DND-41 (cell line): ENCODE measurements at regions not wholly inside any gene's neighbourhood (a gene's known extent, or its start where the extent isn't known, plus 50 kb on each side); places are given as distances from the start of the nearest gene placed in this dataset.
A peak's percentile ranks its signal among the peaks of the same experiment; 100 is the strongest.

ENCODE experiments used
- ATAC-seq: fragments of 200-7000 bp; cut with Tn5 transposase; 3 replicates; pipeline ENCODE4 v1.9.1; 2021; ENCODE audit warnings: low read depth; ENCODE audit not compliant: insufficient read depth
- DNase-seq: peaks from one replicate; pipeline ENCODE4 v3.0.0-alpha.2; 2020
- H2AFZ ChIP-seq: 2 replicates; pipeline ENCODE4 v1.6.0; 2012; ENCODE audit warnings: low read depth, low read length
- H3K27ac ChIP-seq: 2 replicates; pipeline ENCODE4 v1.5.1; 2012; ENCODE audit warnings: low read length, inconsistent platforms
- H3K27me3 ChIP-seq: fragments of 200-600 bp; sonication (generic); 2 replicates; pipeline ENCODE4 v1.6.0; 2012; ENCODE audit warnings: low read length, mild to moderate bottlenecking, inconsistent platforms; ENCODE audit not compliant: insufficient read depth, poor library complexity
- H3K36me3 ChIP-seq: 2 replicates; pipeline ENCODE4 v1.5.1; 2012; ENCODE audit warnings: low read length, inconsistent platforms; ENCODE audit not compliant: insufficient read depth
- H3K4me1 ChIP-seq: 2 replicates; pipeline ENCODE4 v1.5.1; 2012; ENCODE audit warnings: mild to moderate bottlenecking, low read length; ENCODE audit not compliant: insufficient read depth
- H3K4me2 ChIP-seq: 2 replicates; pipeline ENCODE4 v1.6.0; 2012; ENCODE audit warnings: mild to moderate bottlenecking, moderate library complexity, low read length, inconsistent platforms; ENCODE audit not compliant: insufficient read depth
- H3K4me3 ChIP-seq, 2 experiments: fragments of 200-600 bp in 1 of 2; shearing (Covaris generic) in 1 of 2; 2 replicates each; pipeline ENCODE4 v1.5.1; 2012 to 2016; ENCODE audit warnings: inconsistent platforms in 2 of 2, low read length in 2 of 2, mild to moderate bottlenecking in 2 of 2, low read depth in 1 of 2, moderate library complexity in 1 of 2
- H3K79me2 ChIP-seq: 2 replicates; pipeline ENCODE4 v1.6.0; 2012; ENCODE audit warnings: low read length, inconsistent platforms; ENCODE audit not compliant: insufficient read depth
- H3K9ac ChIP-seq: 2 replicates; pipeline ENCODE4 v1.6.0; 2012; ENCODE audit warnings: low read depth, mild to moderate bottlenecking, inconsistent platforms, low read length, moderate library complexity
- H3K9me3 ChIP-seq: 2 replicates; pipeline ENCODE4 v1.5.1; 2012; ENCODE audit warnings: low read length, moderate library complexity, mild to moderate bottlenecking, inconsistent platforms; ENCODE audit not compliant: insufficient read depth, severe bottlenecking
- H4K20me1 ChIP-seq: 2 replicates; pipeline ENCODE4 v1.6.0; 2012; ENCODE audit warnings: low read length; ENCODE audit not compliant: insufficient read depth
- CTCF ChIP-seq: IDR thresholded peaks from 2 replicates; pipeline ENCODE4 v1.5.1; 2012; ENCODE audit warnings: borderline replicate concordance, low read length, moderate library complexity, mild to moderate bottlenecking; ENCODE audit not compliant: poor library complexity, severe bottlenecking; ENCODE audit errors: extremely low read depth
- EZH2 ChIP-seq: IDR thresholded peaks from 3 replicates; pipeline ENCODE4 v1.6.1; 2012; ENCODE audit warnings: borderline replicate concordance, low read depth, mild to moderate bottlenecking, moderate library complexity, low read length, inconsistent platforms; ENCODE audit not compliant: severe bottlenecking

GRCh38 chr6:28777147-28777461, 146.7 kb downstream of the TRIM27 start:
- no peak for DNase-seq

GRCh38 chr6:28782113-28782673, 141.6 kb downstream of the TRIM27 start:
- peaks cover 18% of the 10 kb centered on the region for H3K27me3 ChIP-seq

More at GRCh38 chr6:28777147-28777461, 146.7 kb downstream of the TRIM27 start:
- Histone ChIP-seq H4K20me1 (no peaks in the 10 kb centered on the region), H3K36me3 (no peaks in the 10 kb centered on the region), H3K27me3 (peaks cover 21% of the 10 kb centered on the region), H3K4me2 (no peak overlapping the region), H3K9ac (no peak overlapping the region), H3K27ac (no peak overlapping the region), H3K79me2 (no peaks in the 10 kb centered on the region), H3K4me3 (no peak overlapping the region), H3K9me3 (no peaks in the 10 kb centered on the region), H3K4me1 (no peaks in the 10 kb centered on the region), H2AFZ (no peak overlapping the region)
- no peak for TF ChIP-seq EZH2
- no peak for TF ChIP-seq CTCF
- no peak for ATAC-seq

GRCh38 chr6:28785962-28786679, 137.7 kb downstream of the TRIM27 start:
- Histone ChIP-seq H3K4me1 (no peaks in the 10 kb centered on the region), H3K9me3 (no peaks in the 10 kb centered on the region), H3K9ac (no peak overlapping the region), H3K79me2 (no peaks in the 10 kb centered on the region), H3K4me2 (no peak overlapping the region), H3K27ac (no peak overlapping the region), H3K4me3 (no peak overlapping the region), H3K36me3 (no peaks in the 10 kb centered on the region), H4K20me1 (no peaks in the 10 kb centered on the region), H3K27me3 (no peaks in the 10 kb centered on the region), H2AFZ (no peak overlapping the region)
- ATAC-seq (no peak), DNase-seq (no peak)
- no peak for TF ChIP-seq EZH2
- no peak for TF ChIP-seq CTCF

More at GRCh38 chr6:28782113-28782673, 141.6 kb downstream of the TRIM27 start:
- Histone ChIP-seq H3K4me2 (no peak overlapping the region), H3K79me2 (no peaks in the 10 kb centered on the region), H3K9me3 (no peaks in the 10 kb centered on the region), H2AFZ (peak overlapping the region; percentile 10; the same call in 1 of the 2 replicates), H3K36me3 (no peaks in the 10 kb centered on the region), H3K4me1 (no peaks in the 10 kb centered on the region), H3K9ac (no peak overlapping the region), H3K27ac (no peak overlapping the region), H3K4me3 (no peak overlapping the region), H4K20me1 (no peaks in the 10 kb centered on the region)
- TF ChIP-seq EZH2 (no peak), CTCF (no peak)
- ATAC-seq, result no peak
- DNase-seq, result no peak
